Fibroblast of skin of right quadriceps (primary cell): ENCODE measurements at regions not wholly inside any gene's neighbourhood (a gene's known extent, or its start where the extent isn't known, plus 50 kb on each side); places are given as distances from the start of the nearest gene placed in this dataset.
A peak's percentile ranks its signal among the peaks of the same experiment; 100 is the strongest.

ENCODE experiments used
- DNase-seq: peaks from one replicate; pipeline ENCODE4 v3.0.0-alpha.2; 2013

- DNase-seq = no peak
These were observed 221.8 kb downstream of the LACC1 start for GRCh38 chr13:44101347-44102083.

- DNase-seq = no peak
These were observed 223.9 kb downstream of the LACC1 start for GRCh38 chr13:44103429-44104196.

GRCh38 chr13:44104197-44104490 lies 224.4 kb downstream of the LACC1 start:
- DNase-seq = no peak

- DNase-seq = no peak
These were observed 225.3 kb downstream of the LACC1 start for GRCh38 chr13:44104969-44105368.

- DNase-seq = no peak
These were observed 226.8 kb downstream of the LACC1 start for GRCh38 chr13:44106266-44107152.

- DNase-seq = no peak
These were observed 227.8 kb downstream of the LACC1 start for GRCh38 chr13:44107357-44108121.

- DNase-seq = no peak
These were observed 228.7 kb downstream of the LACC1 start for GRCh38 chr13:44108331-44108858.

GRCh38 chr13:44110091-44110621 lies 230.5 kb downstream of the LACC1 start:
- no peak for DNase-seq

GRCh38 chr13:44111701-44112100 lies 232.0 kb downstream of the LACC1 start:
- no peak for DNase-seq

GRCh38 chr13:44112700-44113329 lies 233.1 kb downstream of the LACC1 start:
- no peak for DNase-seq

- no peak for DNase-seq
These were observed 237.0 kb downstream of the LACC1 start for GRCh38 chr13:44116562-44117332.

- DNase-seq = peak; percentile 44
These were observed 237.6 kb downstream of the LACC1 start for GRCh38 chr13:44117351-44117750.

- no peak for DNase-seq
These were observed 238.1 kb downstream of the LACC1 start for GRCh38 chr13:44117816-44118215.

- no peak for DNase-seq
These were observed 239.2 kb downstream of the LACC1 start for GRCh38 chr13:44118881-44119280.

GRCh38 chr13:44120043-44120442 lies 240.3 kb downstream of the LACC1 start:
- no peak for DNase-seq

GRCh38 chr13:44120849-44121755 lies 241.4 kb downstream of the LACC1 start:
- DNase-seq = no peak

GRCh38 chr13:44124352-44124751 lies 244.6 kb downstream of the LACC1 start:
- DNase-seq = no peak

GRCh38 chr13:44125943-44126469 lies 246.3 kb downstream of the LACC1 start:
- peak; percentile 34 for DNase-seq

GRCh38 chr13:44128552-44129001 lies 245.0 kb upstream of the SERP2 start:
- peak; percentile 35 for DNase-seq
